Ectodermal cell (in vitro differentiated cells): ENCODE measurements at regions not wholly inside any gene's neighbourhood (a gene's known extent, or its start where the extent isn't known, plus 50 kb on each side); places are given as distances from the start of the nearest gene placed in this dataset.

ENCODE experiments used
- H3K27ac ChIP-seq: 2 replicates; pipeline ENCODE4 v1.7.0; 2013; ENCODE audit warnings: mild to moderate bottlenecking, low read depth, low read length; ENCODE audit not compliant: insufficient read depth, poor library complexity, severe bottlenecking
- H3K27me3 ChIP-seq: 2 replicates; pipeline ENCODE4 v1.7.0; 2013; ENCODE audit warnings: mild to moderate bottlenecking, low read length; ENCODE audit not compliant: insufficient read depth, control insufficient read depth, poor library complexity, severe bottlenecking
- H3K36me3 ChIP-seq: one replicate; pipeline ENCODE4 v1.7.0; 2013; ENCODE audit warnings: low read length; ENCODE audit not compliant: control insufficient read depth, insufficient read depth
- H3K4me1 ChIP-seq: one replicate; pipeline ENCODE4 v1.7.0; 2013; ENCODE audit warnings: low read length; ENCODE audit not compliant: control insufficient read depth, insufficient read depth
- H3K4me3 ChIP-seq: 2 replicates; pipeline ENCODE4 v1.7.0; 2013; ENCODE audit warnings: low read depth, low read length, control low read depth; ENCODE audit not compliant: insufficient read depth
- H3K9me3 ChIP-seq: 2 replicates; pipeline ENCODE4 v1.7.0; 2013; ENCODE audit warnings: mild to moderate bottlenecking, low read length, moderate library complexity; ENCODE audit not compliant: control insufficient read depth
- WGBS, 2 experiments: methylation state at CpG; one replicate each; pipeline ENCODE4 v1.1.7; 2013; ENCODE audit warnings: missing lambda C conversion rate in 2 of 2; 5-methylcytosine and 5-hydroxymethylcytosine counted together

GRCh38 chr22:48382197-48382596 is 1445.5 kb downstream of the BRD1 start:
- H3K36me3 ChIP-seq, result no peaks in the 10 kb centered on the region
- no peaks in the 10 kb centered on the region for H3K4me1 ChIP-seq
- no peak overlapping the region for H3K27ac ChIP-seq
- H3K4me3 ChIP-seq, result no peak overlapping the region
- 94 to 96% methylated on average over 12 of the region's 12 CpGs for WGBS, 2 experiments
- no peaks in the 10 kb centered on the region for H3K9me3 ChIP-seq
- no peaks in the 10 kb centered on the region for H3K27me3 ChIP-seq

- no peaks in the 10 kb centered on the region for H3K9me3 ChIP-seq
- H3K4me1 ChIP-seq, result no peaks in the 10 kb centered on the region
- no peaks in the 10 kb centered on the region for H3K27me3 ChIP-seq
- no peak overlapping the region for H3K27ac ChIP-seq
- no peak overlapping the region for H3K4me3 ChIP-seq
- H3K36me3 ChIP-seq, result no peaks in the 10 kb centered on the region
- WGBS, 2 experiments, result 94 to 95% methylated on average over 13 of the region's 13 CpGs
These were observed 1447.5 kb downstream of the BRD1 start for GRCh38 chr22:48380016-48380665.

GRCh38 chr22:48379371-48379770 is 1448.3 kb downstream of the BRD1 start:
- Histone ChIP-seq H3K9me3 (no peaks in the 10 kb centered on the region), H3K27me3 (no peaks in the 10 kb centered on the region), H3K4me1 (no peaks in the 10 kb centered on the region), H3K27ac (no peak overlapping the region), H3K36me3 (no peaks in the 10 kb centered on the region), H3K4me3 (no peak overlapping the region)
- 95 to 96% methylated on average over 13 of the region's 13 CpGs for WGBS, 2 experiments

GRCh38 chr22:48378673-48379072 is 1449.0 kb downstream of the BRD1 start:
- Histone ChIP-seq H3K27me3 (no peaks in the 10 kb centered on the region), H3K27ac (no peak overlapping the region), H3K9me3 (no peaks in the 10 kb centered on the region), H3K4me1 (no peaks in the 10 kb centered on the region), H3K36me3 (no peaks in the 10 kb centered on the region), H3K4me3 (no peak overlapping the region)
- WGBS, 2 experiments, result 94 to 95% methylated on average over 5 to 6 of the region's 6 CpGs

- Histone ChIP-seq H3K36me3 (no peaks in the 10 kb centered on the region), H3K27ac (no peak overlapping the region), H3K4me3 (no peak overlapping the region), H3K27me3 (no peaks in the 10 kb centered on the region), H3K4me1 (no peaks in the 10 kb centered on the region), H3K9me3 (no peaks in the 10 kb centered on the region)
- WGBS, 2 experiments, result 92 to 94% methylated on average over 8 of the region's 8 CpGs
These were observed 1450.5 kb downstream of the BRD1 start for GRCh38 chr22:48376936-48377712.

GRCh38 chr22:48376428-48376827 is 1451.2 kb downstream of the BRD1 start:
- 5 to 21% methylated on average over 6 to 8 of the region's 8 CpGs for WGBS, 2 experiments
- Histone ChIP-seq H3K27me3 (no peaks in the 10 kb centered on the region), H3K27ac (no peak overlapping the region), H3K36me3 (no peaks in the 10 kb centered on the region), H3K9me3 (no peaks in the 10 kb centered on the region), H3K4me3 (no peak overlapping the region), H3K4me1 (no peaks in the 10 kb centered on the region)

- Histone ChIP-seq H3K4me1 (peaks cover 13% of the 10 kb centered on the region), H3K9me3 (no peaks in the 10 kb centered on the region), H3K27me3 (peaks cover 8% of the 10 kb centered on the region), H3K4me3 (no peak overlapping the region), H3K36me3 (no peaks in the 10 kb centered on the region), H3K27ac (no peak overlapping the region)
- WGBS, 2 experiments, result 91% methylated on average over 11 to 12 of the region's 12 CpGs
These were observed 1454.0 kb downstream of the BRD1 start for GRCh38 chr22:48373626-48374173.

- Histone ChIP-seq H3K27me3 (peaks cover 8% of the 10 kb centered on the region), H3K9me3 (no peaks in the 10 kb centered on the region), H3K36me3 (no peaks in the 10 kb centered on the region), H3K4me1 (peaks cover 13% of the 10 kb centered on the region), H3K27ac (no peak overlapping the region), H3K4me3 (no peak overlapping the region)
- WGBS, 2 experiments, result 85% methylated on average over 7 of the region's 7 CpGs
These were observed 1455.3 kb downstream of the BRD1 start for GRCh38 chr22:48372390-48372789.

GRCh38 chr22:48371391-48371790 is 1456.3 kb downstream of the BRD1 start:
- no peak overlapping the region for H3K27ac ChIP-seq
- whole genome bisulfite sequencing, 2 experiments, result 78 to 79% methylated on average over 7 of the region's 7 CpGs
- no peak overlapping the region for H3K4me3 ChIP-seq

GRCh38 chr22:48370508-48371325 is 1457.0 kb downstream of the BRD1 start:
- Histone ChIP-seq H3K27me3 (peaks cover 8% of the 10 kb centered on the region), H3K27ac (no peak overlapping the region), H3K9me3 (no peaks in the 10 kb centered on the region), H3K4me1 (peaks cover 13% of the 10 kb centered on the region), H3K36me3 (no peaks in the 10 kb centered on the region), H3K4me3 (no peak overlapping the region)
- WGBS, 2 experiments, result 56 to 62% methylated on average over 12 of the region's 13 CpGs

More at GRCh38 chr22:48371391-48371790, 1456.3 kb downstream of the BRD1 start:
- Histone ChIP-seq H3K36me3 (no peaks in the 10 kb centered on the region), H3K9me3 (no peaks in the 10 kb centered on the region), H3K4me1 (peaks cover 13% of the 10 kb centered on the region), H3K27me3 (peaks cover 8% of the 10 kb centered on the region)
